Kidney glomerular epithelial cell (primary cell): ENCODE measurements at regions not wholly inside any gene's neighbourhood (a gene's known extent, or its start where the extent isn't known, plus 50 kb on each side); places are given as distances from the start of the nearest gene placed in this dataset.

Experiments
- DNase-seq: peaks from one replicate; lab custom pipeline; 2025; lab: John Stamatoyannopoulos, UW

GRCh38 chr5:99724732-99725290 lies 796.0 kb upstream of the CHD1 start:
- no peak for DNase-seq

- no peak for DNase-seq
These were observed 792.7 kb upstream of the CHD1 start for GRCh38 chr5:99721506-99721905.

DNA sequence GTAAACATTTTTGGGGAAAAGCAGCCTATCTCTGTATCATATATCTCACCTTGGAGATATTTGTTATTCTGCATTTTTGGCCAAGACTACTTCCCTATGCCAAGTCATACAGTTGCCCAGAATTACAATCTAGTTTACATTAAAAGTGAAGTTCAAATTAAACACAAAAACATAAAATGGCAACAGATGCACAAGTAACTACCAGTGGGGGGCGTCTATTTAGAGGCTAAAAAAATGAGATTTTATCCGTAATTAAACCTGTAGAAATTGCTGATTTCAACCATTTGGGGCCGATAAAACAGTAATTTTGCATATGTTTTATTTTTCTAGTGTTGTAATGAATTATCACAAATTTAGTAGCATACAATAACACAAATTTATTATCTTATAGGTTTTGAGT lies 787.1 kb upstream of the CHD1 start:
- no peak for DNase-seq

DNA sequence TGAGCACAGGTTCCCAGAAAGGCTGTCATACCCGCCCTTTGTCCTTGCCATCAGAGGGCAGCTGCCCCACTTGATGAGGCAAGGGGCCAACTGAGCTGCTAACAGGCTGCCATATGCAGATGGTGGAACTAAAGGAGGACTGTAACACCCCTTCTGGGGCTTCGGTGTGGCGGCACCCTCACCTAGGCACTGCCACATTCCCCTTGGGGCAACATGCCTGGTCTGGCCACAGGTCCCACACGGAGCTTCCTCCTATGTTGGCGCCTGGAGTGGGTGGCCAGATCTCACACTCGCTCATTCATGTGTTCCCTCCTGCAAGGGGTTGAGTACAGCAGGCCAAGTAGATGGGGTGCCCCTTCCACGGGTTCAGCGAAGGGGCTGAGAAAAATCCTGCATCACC lies 777.4 kb upstream of the CHD1 start:
- DNase-seq = no peak

DNA sequence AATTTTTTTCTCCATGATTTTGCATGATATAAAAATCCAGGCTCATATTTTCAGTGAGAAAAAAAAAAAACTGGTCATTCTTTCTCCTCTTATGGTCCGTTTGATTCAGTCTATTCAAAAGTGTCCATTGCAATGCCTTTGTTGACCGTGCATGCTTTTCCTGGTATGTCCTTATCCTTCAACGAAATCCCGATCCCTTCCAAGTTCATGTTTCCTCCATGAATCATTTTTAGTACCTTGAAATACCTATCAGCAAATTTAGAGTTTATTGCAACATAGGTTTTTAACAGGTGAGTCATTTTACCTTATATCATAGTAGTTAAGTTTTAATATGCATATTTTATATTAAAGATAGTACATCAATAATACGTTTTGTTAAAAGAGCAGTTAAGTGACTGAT lies 773.8 kb upstream of the CHD1 start:
- no peak for DNase-seq

GRCh38 chr5:99694884-99695283 lies 766.1 kb upstream of the CHD1 start:
- DNase-seq = no peak

- DNase-seq = no peak
These were observed 757.7 kb upstream of the CHD1 start for GRCh38 chr5:99686538-99686937.

DNA sequence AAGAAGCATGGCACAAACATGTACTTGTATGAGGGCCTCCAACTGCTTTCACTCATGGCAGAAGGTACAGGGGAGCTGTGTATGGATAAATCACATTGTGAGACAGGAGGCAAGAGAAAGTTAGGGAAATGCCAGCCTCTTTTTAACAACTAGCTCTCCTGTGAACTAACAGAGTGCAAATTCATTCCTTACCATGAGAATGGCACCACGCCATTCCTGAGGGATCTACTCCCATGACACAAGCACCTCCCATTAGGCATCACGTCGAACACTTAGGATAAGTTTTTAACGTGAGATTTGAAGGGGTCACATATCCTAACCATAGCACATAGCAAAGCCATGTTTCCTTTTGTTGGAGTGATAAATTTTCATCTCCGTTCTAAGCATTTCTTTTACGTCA lies 747.2 kb upstream of the CHD1 start:
- no peak for DNase-seq

DNA sequence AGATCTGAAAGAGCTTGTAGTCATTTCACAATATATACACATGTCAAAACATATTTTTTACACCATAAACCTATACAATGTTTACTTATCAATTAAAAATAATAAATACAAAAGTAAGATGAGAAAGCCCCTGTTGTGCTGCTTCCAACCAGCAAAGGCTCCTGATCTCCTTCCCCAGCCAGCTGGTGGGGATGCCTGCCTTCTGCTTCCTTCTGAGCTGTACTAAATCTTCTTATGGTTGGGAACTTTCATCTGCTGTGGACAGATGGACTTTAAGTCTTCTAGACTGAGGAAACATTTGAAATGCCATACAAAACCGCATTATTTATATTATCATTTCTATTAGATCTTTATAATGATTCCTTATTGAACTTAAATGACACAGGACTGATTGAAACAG lies 745.3 kb upstream of the CHD1 start:
- no peak for DNase-seq

DNA sequence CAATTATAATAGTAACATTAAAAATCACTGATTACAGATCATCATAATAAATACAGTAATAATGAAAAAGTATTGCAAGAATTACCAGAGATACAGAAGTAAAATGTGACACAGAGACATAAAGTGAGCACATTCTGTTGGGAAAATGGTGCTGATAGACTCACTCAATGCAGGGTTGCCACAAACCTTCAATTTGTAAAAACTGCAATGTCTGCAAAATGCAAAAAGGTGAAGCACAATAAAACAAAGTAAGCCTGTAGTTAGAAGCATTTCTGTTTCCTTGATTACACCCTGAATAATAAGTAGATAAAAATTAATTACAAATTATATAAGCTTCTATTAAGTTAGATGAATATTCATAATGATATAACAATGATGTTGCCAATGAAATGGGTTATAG lies 736.2 kb upstream of the CHD1 start:
- DNase-seq = no peak

- DNase-seq = no peak
These were observed 722.5 kb upstream of the CHD1 start for GRCh38 chr5:99651298-99651697.

DNA sequence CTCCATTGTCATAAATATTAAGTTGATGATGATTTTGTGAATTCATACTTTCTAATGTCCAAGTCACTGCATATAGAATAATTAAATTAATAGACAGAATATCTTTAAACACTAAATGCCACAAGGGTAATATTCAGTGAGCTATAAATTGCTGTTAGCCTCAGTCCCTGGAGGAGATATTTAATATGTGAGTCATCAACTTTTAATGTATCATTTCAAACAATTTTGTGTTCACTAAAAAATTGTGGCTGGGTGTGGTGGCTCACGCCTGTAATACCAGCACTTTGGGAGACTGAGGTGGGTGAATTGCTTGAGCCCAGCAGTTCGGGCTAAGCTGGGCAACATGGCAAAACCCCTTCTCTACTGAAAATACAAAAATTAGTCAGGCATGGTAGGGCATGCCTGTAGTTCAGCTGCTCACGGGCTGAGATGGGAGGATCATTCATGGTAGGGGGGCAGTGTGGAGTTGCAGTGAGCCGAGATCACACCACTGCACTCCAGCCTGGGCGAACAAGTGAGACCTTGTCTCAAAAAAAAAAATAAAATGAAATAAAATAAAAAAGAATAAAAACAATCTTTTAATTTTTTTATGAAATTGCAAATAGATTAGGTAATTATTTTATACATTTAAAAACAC lies 717.3 kb upstream of the CHD1 start:
- no peak for DNase-seq

- DNase-seq = no peak
These were observed 716.0 kb upstream of the CHD1 start for GRCh38 chr5:99644822-99645221.

GRCh38 chr5:99640646-99641045 lies 711.8 kb upstream of the CHD1 start:
- no peak for DNase-seq

- no peak for DNase-seq
These were observed 711.1 kb upstream of the CHD1 start for GRCh38 chr5:99639905-99640304.

DNA sequence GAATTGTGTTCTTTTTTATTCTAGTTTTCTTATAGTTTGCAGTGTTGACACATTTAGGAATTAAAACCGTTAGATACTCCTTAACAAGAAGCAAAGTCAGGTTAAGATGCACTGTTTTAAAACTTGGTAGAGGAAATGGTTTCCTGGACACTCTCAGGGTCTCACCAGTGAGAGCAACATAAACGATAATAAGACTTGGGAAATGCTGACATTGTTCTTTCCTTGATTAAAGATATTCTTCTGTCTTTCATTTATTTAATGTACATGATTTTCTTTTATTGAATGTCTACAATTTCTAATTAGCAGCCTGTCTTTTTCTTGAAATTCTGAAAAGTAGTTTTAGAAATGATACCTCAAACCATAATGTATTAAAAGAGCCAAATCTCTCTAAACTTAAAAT lies 707.9 kb upstream of the CHD1 start:
- no peak for DNase-seq

DNA sequence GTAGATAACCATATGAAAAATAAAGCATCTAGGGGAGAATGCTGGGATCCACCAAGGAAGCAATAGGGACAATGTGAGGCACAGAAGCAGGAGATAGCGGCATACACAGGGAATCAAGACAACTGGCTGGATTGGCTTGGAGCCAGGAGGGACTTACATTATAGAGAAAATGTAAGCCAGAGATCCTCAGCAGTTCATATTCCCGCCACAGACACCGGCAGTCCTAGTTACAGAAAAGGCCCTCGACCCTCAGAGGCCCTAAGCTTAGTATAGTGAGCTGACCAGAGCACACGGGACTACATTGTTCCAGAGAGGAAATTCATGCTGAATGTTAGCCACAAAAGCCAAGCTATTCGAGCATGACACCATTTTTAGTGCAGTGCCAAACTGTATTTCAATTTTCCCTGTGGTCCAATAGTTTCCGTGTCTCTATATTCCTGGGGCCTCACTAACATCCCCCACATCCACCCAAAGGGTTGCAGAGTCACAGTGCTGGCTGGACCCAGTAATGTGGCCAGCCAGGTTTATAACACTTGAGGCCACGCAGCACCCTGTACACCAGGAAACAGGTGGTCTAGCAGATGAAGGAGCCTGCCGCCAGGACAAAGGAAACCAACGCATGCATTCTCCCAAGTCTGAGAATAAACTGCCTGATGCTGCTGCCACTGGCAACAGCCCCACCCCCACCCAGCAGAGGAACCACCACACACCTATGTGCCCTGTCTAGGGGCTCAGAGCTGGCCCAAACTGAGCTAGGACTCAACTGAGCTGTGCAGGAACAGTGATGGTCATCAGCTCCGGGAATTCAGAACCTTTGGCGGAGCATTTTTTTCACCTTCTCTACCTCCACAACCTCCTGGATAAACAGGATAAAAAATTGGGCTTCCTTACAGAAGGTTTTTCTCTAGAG lies 693.2 kb upstream of the CHD1 start:
- DNase-seq = no peak

- no peak for DNase-seq
These were observed 688.5 kb upstream of the CHD1 start for GRCh38 chr5:99617335-99617734.

DNA sequence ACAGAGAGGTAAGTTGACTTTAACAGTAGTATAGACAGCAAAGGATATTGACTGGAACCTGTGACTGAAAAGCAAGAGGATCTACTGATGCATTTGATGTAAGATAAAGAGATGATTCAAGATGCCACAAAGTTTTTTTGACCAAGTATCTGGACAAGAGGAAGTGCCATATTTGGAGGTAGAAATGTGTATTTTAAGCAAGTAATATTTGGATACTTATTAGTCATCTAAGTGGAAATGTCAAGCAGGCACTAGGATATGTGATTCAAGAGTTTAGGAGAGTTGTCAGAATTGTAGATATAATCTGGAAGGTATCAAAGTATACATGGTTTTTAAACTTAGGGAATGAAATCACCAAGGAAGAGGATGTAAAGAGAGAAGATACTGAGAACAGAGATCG lies 686.1 kb upstream of the CHD1 start:
- DNase-seq = no peak

DNA sequence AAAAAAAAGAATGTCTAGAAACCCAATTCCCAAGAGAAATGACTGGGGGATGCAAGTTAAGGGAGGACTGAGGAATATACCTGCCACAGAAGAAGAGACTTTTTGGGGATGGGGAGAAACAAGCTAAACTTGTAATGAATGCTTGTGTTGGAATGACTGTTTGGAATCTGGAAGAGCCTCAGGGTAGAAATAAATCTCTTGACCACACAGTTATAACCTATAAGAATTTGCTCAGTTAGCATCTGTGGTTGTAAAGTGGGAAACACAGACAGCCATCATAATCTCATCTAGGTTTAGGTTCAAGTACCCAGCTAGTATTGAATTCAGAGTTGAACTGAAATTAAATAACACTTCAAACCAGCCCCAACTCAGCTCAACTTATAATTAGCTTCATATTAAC lies 678.3 kb upstream of the CHD1 start:
- DNase-seq = no peak

GRCh38 chr5:99605904-99606303 lies 677.1 kb upstream of the CHD1 start:
- no peak for DNase-seq

- no peak for DNase-seq
These were observed 672.1 kb upstream of the CHD1 start for GRCh38 chr5:99600952-99601351.

- no peak for DNase-seq
These were observed 662.0 kb upstream of the CHD1 start for GRCh38 chr5:99590806-99591205.
